IPS DF 6.9 (cell line): ENCODE measurements at regions not wholly inside any gene's neighbourhood (a gene's known extent, or its start where the extent isn't known, plus 50 kb on each side); places are given as distances from the start of the nearest gene placed in this dataset.

Experiments
- DNase-seq: peaks from one replicate; pipeline ENCODE4 v3.0.0-alpha.2; 2013; ENCODE audit warnings: low read depth, low spot score
- H3K27ac ChIP-seq: one replicate; pipeline ENCODE4 v1.5.1; 2013; ENCODE audit warnings: low read length, control low read depth
- H3K27me3 ChIP-seq: 2 replicates; pipeline ENCODE4 v1.6.1; 2013; ENCODE audit warnings: mild to moderate bottlenecking, low read length; ENCODE audit not compliant: control insufficient read depth, insufficient read depth
- H3K36me3 ChIP-seq: 2 replicates; pipeline ENCODE4 v1.6.1; 2013; ENCODE audit warnings: low read length; ENCODE audit not compliant: control insufficient read depth, insufficient read depth
- H3K4me1 ChIP-seq: 2 replicates; pipeline ENCODE4 v1.6.1; 2013; ENCODE audit warnings: low read length; ENCODE audit not compliant: control insufficient read depth, insufficient read depth
- H3K4me3 ChIP-seq: 2 replicates; pipeline ENCODE4 v1.5.1; 2013; ENCODE audit warnings: mild to moderate bottlenecking, low read length
- H3K9me3 ChIP-seq: 2 replicates; pipeline ENCODE4 v1.6.1; 2013; ENCODE audit warnings: low read length, inconsistent platforms; ENCODE audit not compliant: control insufficient read depth, insufficient read depth
- WGBS: extraction: QIAGEN DNeasy Blood & Tissue Kit; methylation state at CpG from one replicate; pipeline ENCODE4 v1.1.7; 2013; ENCODE audit warnings: mixed read lengths, missing lambda C conversion rate; ENCODE audit not compliant: insufficient read length, insufficient coverage; 5-methylcytosine and 5-hydroxymethylcytosine counted together

DNA sequence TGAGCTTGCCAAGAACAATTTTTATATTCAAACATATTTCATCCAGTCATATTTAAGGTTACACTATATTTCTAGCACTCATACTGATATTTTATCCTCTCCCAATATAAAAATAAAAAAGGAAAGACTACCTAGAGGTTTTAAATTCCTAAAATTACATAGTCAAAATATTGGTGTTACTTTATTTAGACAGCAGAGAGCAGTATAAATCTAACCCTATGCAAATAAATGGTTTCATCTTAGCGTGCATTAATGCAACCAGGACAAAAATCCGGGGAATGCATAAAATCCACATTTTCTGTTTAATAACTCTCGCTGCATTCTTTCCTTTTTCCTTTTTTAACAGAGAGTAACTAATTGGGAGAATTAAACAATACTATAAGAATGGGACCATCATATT is 1447.4 kb upstream of the ALCAM start:
- whole genome bisulfite sequencing: no CpG with 5 or more reads among the region's 3 CpGs

DNA sequence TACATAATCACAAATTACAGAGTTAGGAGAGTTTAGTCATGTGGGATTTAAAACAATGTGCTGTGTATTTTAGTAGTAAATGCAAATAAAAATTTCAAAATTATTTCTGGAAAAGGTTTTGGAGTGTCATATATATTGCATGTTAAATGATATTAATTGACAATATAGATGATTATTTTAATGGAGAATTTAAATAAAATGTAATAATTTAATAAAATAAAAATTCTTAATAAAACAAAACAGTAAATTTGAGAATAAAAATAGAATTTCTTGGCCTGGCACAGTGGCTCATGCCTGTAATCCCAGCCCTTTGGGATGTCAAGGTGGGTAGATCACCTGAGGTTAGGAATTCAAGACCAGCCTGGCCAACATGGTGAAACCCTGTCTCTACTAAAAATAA is 1442.8 kb upstream of the ALCAM start:
- H3K9me3 ChIP-seq: no peaks in the 10 kb centered on the region
- no peak overlapping the region for H3K27ac ChIP-seq
- H3K4me1 ChIP-seq: no peaks in the 10 kb centered on the region
- H3K27me3 ChIP-seq: no peaks in the 10 kb centered on the region
- no peak overlapping the region for H3K4me3 ChIP-seq
- H3K36me3 ChIP-seq: no peaks in the 10 kb centered on the region
- DNase-seq: no peak

More for the DNA sequence above, 1447.4 kb upstream of the ALCAM start:
- Histone ChIP-seq H3K27me3 (no peaks in the 10 kb centered on the region), H3K4me1 (no peaks in the 10 kb centered on the region), H3K4me3 (no peak overlapping the region), H3K27ac (no peak overlapping the region), H3K9me3 (no peaks in the 10 kb centered on the region), H3K36me3 (no peaks in the 10 kb centered on the region)
- no peak for DNase-seq

DNA sequence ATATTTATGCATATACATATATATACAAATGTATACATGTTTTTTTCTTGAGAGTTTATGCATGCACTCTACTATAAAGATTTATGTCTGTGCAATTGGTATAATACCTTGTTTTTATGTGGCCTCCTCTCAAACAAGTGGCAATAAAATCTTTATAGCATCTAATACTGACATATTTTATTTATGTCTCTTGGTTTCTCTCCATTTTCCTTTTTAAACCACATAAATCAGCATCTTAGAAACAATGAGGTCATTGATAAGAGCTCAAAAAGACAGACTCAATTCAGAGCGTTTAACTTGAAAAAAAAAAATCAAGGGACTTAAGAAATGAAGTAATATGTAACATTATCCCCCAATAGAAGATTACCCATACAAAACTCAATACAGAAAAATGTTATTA is 1442.2 kb upstream of the ALCAM start:
- H3K4me3 ChIP-seq: no peak overlapping the region
- no peak for DNase-seq
- no peak overlapping the region for H3K27ac ChIP-seq
- H3K9me3 ChIP-seq: no peaks in the 10 kb centered on the region
- no peaks in the 10 kb centered on the region for H3K4me1 ChIP-seq
- H3K36me3 ChIP-seq: no peaks in the 10 kb centered on the region
- no peaks in the 10 kb centered on the region for H3K27me3 ChIP-seq
- WGBS: no CpG with 5 or more reads among the region's 1 CpG

GRCh38 chr3:103926936-103927335 is 1439.8 kb upstream of the ALCAM start:
- no peaks in the 10 kb centered on the region for H3K36me3 ChIP-seq
- no peak overlapping the region for H3K27ac ChIP-seq
- no CpG with 5 or more reads among the region's 12 CpGs for WGBS
- H3K9me3 ChIP-seq: no peaks in the 10 kb centered on the region
- no peak overlapping the region for H3K4me3 ChIP-seq
- DNase-seq: no peak
- no peaks in the 10 kb centered on the region for H3K4me1 ChIP-seq
- no peaks in the 10 kb centered on the region for H3K27me3 ChIP-seq

DNA sequence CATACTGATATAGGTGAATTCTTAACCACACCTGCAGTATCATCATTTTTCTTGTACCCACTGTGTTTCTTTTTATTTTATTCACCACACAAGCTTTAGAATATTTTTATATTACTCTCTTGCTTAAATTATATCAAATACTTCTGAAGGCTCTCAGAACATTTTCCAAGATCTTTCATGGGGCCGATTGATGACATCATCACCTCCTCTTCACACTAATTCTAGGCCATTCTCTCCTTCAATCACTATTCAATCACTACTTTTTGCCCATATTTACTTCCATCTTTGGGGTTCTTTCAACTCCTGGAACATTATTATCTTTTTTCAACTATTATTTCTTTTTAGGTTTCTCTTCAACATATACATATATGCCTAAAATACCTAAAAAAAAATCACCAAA is 1438.8 kb upstream of the ALCAM start:
- H3K9me3 ChIP-seq: no peaks in the 10 kb centered on the region
- no peaks in the 10 kb centered on the region for H3K4me1 ChIP-seq
- no peak for DNase-seq
- H3K4me3 ChIP-seq: no peak overlapping the region
- no CpG with 5 or more reads among the region's 1 CpG for WGBS
- no peaks in the 10 kb centered on the region for H3K27me3 ChIP-seq
- no peak overlapping the region for H3K27ac ChIP-seq
- no peaks in the 10 kb centered on the region for H3K36me3 ChIP-seq

DNA sequence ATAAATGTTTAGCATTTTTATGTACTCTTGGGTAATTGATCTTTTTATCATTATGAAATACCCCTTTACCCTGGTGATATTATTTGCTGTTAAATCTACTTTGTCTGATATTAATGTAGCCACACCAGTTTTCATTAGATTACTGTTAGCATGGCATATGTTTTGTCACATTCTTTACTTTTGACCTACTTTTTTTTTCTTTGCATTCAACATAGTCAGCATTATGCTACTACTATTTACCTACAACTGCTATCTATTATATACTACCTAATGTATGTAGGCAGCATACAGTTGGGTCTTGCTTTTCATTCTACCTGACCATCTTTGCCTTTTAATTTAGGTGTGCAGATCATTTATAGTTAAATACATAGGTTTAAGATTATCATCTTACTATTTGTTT is 1429.6 kb upstream of the ALCAM start:
- H3K27me3 ChIP-seq: no peaks in the 10 kb centered on the region
- H3K9me3 ChIP-seq: no peaks in the 10 kb centered on the region
- no peaks in the 10 kb centered on the region for H3K4me1 ChIP-seq
- no peak overlapping the region for H3K27ac ChIP-seq
- H3K36me3 ChIP-seq: no peaks in the 10 kb centered on the region
- DNase-seq: no peak
- no peak overlapping the region for H3K4me3 ChIP-seq

- H3K36me3 ChIP-seq: no peaks in the 10 kb centered on the region
- no peak overlapping the region for H3K4me3 ChIP-seq
- no peaks in the 10 kb centered on the region for H3K4me1 ChIP-seq
- WGBS: no CpG with 5 or more reads among the region's 2 CpGs
- DNase-seq: no peak
- H3K27me3 ChIP-seq: no peaks in the 10 kb centered on the region
- H3K9me3 ChIP-seq: no peaks in the 10 kb centered on the region
- no peak overlapping the region for H3K27ac ChIP-seq
Observed at GRCh38 chr3:103947062-103947461, 1419.6 kb upstream of the ALCAM start.

GRCh38 chr3:103949693-103950092 is 1417.0 kb upstream of the ALCAM start:
- no peak overlapping the region for H3K4me3 ChIP-seq
- H3K27ac ChIP-seq: no peak overlapping the region
- no peak for DNase-seq
- no peaks in the 10 kb centered on the region for H3K4me1 ChIP-seq
- no peaks in the 10 kb centered on the region for H3K36me3 ChIP-seq
- WGBS: no CpG with 5 or more reads among the region's 1 CpG
- H3K27me3 ChIP-seq: no peaks in the 10 kb centered on the region
- no peaks in the 10 kb centered on the region for H3K9me3 ChIP-seq

DNA sequence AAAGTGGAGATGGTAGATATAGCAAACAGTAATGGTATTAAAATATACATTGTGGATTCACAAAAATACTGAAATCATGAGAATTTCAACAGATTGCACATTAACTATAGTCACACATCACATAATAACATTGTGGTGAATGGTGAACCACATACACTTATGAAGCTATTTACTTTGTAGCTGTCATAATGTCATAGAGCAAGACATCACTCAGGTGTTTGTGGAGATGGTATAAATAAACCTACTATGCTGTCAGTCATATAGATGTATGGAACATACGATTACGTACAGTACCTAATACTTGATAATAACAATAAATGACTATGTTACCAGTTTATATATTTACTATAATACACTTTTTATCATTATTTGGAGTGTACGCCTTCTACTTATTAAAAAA is 1416.0 kb upstream of the ALCAM start:
- no peak overlapping the region for H3K27ac ChIP-seq
- no peaks in the 10 kb centered on the region for H3K27me3 ChIP-seq
- no peak overlapping the region for H3K4me3 ChIP-seq
- H3K36me3 ChIP-seq: no peaks in the 10 kb centered on the region
- H3K9me3 ChIP-seq: no peaks in the 10 kb centered on the region
- no peak for DNase-seq
- H3K4me1 ChIP-seq: no peaks in the 10 kb centered on the region
- no CpG with 5 or more reads among the region's 3 CpGs for WGBS

DNA sequence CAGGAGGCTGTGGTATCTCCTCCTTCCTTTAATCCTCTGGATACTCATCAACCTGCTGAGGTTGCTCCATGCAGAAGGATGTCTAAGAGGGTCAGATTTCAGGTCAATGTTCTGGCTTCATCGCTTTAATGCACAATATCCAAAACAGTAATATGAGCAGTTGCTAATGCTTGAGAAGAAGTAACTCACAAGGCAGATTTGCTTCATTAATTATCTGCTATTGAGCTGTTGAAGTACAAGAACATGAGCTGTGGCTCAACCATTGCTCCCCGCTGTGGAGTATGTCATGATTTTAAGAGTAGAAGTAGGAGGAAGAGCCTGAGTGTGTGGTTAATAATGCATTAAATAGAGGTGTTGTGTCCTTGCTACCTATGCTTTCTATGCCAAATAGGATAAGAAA is 1412.9 kb upstream of the ALCAM start:
- Histone ChIP-seq H3K36me3 (no peaks in the 10 kb centered on the region), H3K4me3 (no peak overlapping the region), H3K4me1 (no peaks in the 10 kb centered on the region), H3K27ac (no peak overlapping the region), H3K27me3 (no peaks in the 10 kb centered on the region), H3K9me3 (no peaks in the 10 kb centered on the region)
- WGBS: no CpG with 5 or more reads among the region's 2 CpGs
- no peak for DNase-seq

DNA sequence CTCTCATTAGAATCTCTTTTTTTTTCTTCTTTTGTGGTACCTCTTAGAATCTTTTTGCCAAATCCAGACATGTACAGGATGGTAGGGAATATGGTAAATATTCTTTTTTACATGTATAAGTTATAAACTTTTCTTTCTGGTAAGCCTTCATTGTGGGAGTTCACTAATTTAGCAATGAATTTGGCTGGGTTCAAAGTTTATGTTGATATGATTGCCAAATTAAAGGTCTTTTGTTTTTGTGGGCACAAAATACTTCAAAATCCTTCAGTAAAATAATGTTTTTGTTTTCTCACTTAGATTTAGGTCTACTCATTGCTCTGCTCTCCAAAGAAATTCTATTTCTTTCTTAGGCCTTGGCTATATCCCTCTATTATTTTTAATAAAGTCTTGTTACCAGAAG is 1405.9 kb upstream of the ALCAM start:
- no peak for DNase-seq
- Histone ChIP-seq H3K4me1 (no peaks in the 10 kb centered on the region), H3K27ac (no peak overlapping the region), H3K9me3 (no peaks in the 10 kb centered on the region), H3K4me3 (no peak overlapping the region), H3K36me3 (no peaks in the 10 kb centered on the region), H3K27me3 (no peaks in the 10 kb centered on the region)
